Thoracic aorta (tissue), 2 donors: ENCODE measurements at regions not wholly inside any gene's neighbourhood (a gene's known extent, or its start where the extent isn't known, plus 50 kb on each side); places are given as distances from the start of the nearest gene placed in this dataset.

ENCODE experiments used
- ATAC-seq: fragments of 150-250 bp; one replicate; pipeline ENCODE4 v1.8.0; 2017; ENCODE audit warnings: low read depth; ENCODE audit not compliant: insufficient number of reproducible peaks, low FRiP score
- DNase-seq: peaks from one replicate; pipeline ENCODE4 v3.0.0-alpha.2; 2020; ENCODE audit warnings: low spot score
- H3K27ac ChIP-seq, 2 donors: fragments of 200-600 bp; sonication (generic); 1 replicate in 1 of 2; 2 replicates in 1 of 2; pipeline ENCODE4 v1.5.1; 2016; ENCODE audit warnings: mild to moderate bottlenecking in 2 of 2, moderate library complexity in 2 of 2
- H3K27me3 ChIP-seq: fragments of 200-600 bp; sonication (generic); replicated peaks from 2 replicates; pipeline ENCODE4 v1.6.0; 2016; ENCODE audit warnings: mild to moderate bottlenecking; ENCODE audit not compliant: insufficient read depth
- H3K36me3 ChIP-seq: fragments of 200-600 bp; sonication (generic); one replicate; pipeline ENCODE4 v1.5.1; 2016
- H3K4me1 ChIP-seq, 2 donors: fragments of 200-600 bp; sonication (generic); 1 replicate in 1 of 2; 2 replicates in 1 of 2; pipeline versions ENCODE4 v1.5.1 to v1.6.0; 2016; ENCODE audit warnings: low read depth in 2 of 2, mild to moderate bottlenecking in 1 of 2; ENCODE audit not compliant: control insufficient read depth in 1 of 2
- H3K4me3 ChIP-seq: fragments of 200-600 bp; sonication (generic); 2 replicates; pipeline ENCODE4 v1.5.1; 2016; ENCODE audit warnings: mild to moderate bottlenecking
- H3K9me3 ChIP-seq: fragments of 200-600 bp; sonication (generic); 2 replicates; pipeline ENCODE4 v1.5.1; 2016
- TF ChIP-seq, protein P1 (sequence below): fragments of 200-600 bp; sonication (generic); IDR thresholded peaks from one replicate; pipeline ENCODE4 v1.5.1; 2019; ENCODE audit warnings: antibody characterized with exemption

DNA sequence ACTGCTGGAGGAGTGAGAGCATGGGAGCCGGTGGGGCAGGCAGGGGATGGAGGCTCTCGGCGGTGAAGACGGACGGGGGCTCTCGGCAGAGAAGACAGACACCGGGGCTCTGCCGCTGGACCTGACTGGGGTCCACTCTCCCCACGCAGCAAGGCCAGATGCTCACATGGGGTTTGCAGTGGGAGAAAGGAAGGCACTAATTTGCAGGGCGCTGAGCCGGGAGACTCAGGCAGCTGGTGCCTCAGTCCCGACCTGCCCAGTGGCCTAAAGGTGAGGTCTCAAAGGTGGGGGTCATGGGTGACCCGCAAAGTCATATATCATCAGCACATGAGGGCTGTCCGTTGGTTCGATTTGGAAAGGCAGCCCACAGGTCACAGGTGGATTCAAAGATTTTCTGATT, 187.3 kb downstream of the ERMARD start:
- no peak for DNase-seq
- TF ChIP-seq, protein P1, sequence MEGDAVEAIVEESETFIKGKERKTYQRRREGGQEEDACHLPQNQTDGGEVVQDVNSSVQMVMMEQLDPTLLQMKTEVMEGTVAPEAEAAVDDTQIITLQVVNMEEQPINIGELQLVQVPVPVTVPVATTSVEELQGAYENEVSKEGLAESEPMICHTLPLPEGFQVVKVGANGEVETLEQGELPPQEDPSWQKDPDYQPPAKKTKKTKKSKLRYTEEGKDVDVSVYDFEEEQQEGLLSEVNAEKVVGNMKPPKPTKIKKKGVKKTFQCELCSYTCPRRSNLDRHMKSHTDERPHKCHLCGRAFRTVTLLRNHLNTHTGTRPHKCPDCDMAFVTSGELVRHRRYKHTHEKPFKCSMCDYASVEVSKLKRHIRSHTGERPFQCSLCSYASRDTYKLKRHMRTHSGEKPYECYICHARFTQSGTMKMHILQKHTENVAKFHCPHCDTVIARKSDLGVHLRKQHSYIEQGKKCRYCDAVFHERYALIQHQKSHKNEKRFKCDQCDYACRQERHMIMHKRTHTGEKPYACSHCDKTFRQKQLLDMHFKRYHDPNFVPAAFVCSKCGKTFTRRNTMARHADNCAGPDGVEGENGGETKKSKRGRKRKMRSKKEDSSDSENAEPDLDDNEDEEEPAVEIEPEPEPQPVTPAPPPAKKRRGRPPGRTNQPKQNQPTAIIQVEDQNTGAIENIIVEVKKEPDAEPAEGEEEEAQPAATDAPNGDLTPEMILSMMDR = no peak

DNA sequence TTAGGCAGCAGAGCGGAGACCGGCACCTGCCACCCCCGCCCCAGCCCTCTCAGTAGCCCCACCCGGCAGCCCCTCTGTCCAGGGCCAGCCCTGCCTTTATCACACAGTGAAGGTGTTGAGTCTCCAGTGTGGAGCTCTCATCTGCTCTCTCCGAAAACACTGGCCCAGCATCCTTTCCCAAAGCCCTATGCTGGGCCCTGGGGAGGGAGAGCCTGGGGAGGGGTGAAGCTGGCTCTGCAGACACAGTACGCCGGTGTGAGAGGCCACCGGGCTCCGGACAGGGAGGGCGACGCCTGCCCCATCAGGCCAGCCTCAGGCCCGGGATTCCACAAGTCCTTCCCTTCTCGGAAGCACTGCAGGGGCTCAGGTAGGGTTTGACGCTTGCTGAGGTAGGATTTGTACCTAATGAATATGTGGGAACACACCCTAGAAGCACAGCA, 186.9 kb downstream of the ERMARD start:
- H3K27ac ChIP-seq = no peak overlapping the region
- no peaks in the 10 kb centered on the region for H3K36me3 ChIP-seq
- H3K9me3 ChIP-seq = no peaks in the 10 kb centered on the region
- TF ChIP-seq, protein P1 = no peak
- H3K4me1 ChIP-seq = peaks cover 12 to 19% of the 10 kb centered on the region in 2 donors
- ATAC-seq = no peak
- DNase-seq = no peak
- H3K27me3 ChIP-seq = no peaks in the 10 kb centered on the region
- H3K4me3 ChIP-seq = no peak overlapping the region

More for the DNA sequence above, 187.3 kb downstream of the ERMARD start:
- no peak for ATAC-seq
- Histone ChIP-seq H3K27ac (no peak overlapping the region), H3K4me3 (no peak overlapping the region), H3K27me3 (no peaks in the 10 kb centered on the region), H3K4me1 (peaks cover 8 to 14% of the 10 kb centered on the region in 2 donors), H3K9me3 (peaks cover 3% of the 10 kb centered on the region), H3K36me3 (no peaks in the 10 kb centered on the region)

DNA sequence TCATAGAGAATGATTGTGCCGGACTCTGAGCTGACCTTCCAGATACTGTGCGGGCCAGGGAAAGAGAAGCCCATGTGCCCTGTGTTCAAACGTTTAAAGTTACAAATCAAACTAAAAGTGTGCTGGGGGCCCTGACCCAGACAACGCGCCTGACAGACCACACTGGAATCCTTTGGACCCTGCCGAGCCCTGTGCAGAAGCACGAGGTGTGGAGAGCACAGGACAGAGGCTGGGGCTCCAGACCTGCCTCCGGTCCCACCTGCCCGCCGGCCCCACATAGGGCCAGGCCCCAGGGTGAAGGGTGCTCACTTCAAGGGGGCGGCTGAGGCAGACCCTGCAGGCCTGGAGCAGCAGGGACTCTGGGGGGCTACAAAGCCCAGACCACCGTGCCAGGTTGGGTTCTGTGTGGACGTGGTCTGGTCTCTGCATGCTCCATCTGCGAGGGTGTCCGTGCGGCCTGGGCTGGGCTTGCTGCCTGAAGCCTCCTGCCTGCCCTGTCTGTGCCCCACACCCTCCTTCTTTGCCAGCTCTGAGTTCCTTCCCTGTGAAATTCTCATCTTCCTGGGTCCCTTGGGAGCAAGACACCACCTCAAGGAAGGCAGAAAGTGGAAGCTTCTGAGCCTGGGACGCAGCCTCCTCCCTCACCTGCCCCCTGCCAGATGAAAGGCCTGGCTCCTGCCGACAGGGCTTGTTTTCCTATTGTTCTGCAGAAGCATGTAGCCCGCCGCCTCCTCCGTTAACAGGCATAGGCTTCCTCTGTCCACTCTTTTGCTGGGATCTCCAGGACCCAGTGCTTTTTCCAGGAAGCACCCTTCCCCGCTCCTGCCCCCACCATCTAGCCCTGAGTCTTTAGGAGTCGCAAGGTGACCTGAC, 186.2 kb downstream of the ERMARD start:
- no peak for DNase-seq
- H3K36me3 ChIP-seq = no peaks in the 10 kb centered on the region
- H3K9me3 ChIP-seq = no peaks in the 10 kb centered on the region
- H3K4me3 ChIP-seq = no peak overlapping the region
- TF ChIP-seq, protein P1 = no peak
- ATAC-seq = no peak
- H3K27me3 ChIP-seq = no peaks in the 10 kb centered on the region
- H3K4me1 ChIP-seq = peaks cover 15 to 25% of the 10 kb centered on the region in 2 donors
- H3K27ac ChIP-seq = no peak overlapping the region

DNA sequence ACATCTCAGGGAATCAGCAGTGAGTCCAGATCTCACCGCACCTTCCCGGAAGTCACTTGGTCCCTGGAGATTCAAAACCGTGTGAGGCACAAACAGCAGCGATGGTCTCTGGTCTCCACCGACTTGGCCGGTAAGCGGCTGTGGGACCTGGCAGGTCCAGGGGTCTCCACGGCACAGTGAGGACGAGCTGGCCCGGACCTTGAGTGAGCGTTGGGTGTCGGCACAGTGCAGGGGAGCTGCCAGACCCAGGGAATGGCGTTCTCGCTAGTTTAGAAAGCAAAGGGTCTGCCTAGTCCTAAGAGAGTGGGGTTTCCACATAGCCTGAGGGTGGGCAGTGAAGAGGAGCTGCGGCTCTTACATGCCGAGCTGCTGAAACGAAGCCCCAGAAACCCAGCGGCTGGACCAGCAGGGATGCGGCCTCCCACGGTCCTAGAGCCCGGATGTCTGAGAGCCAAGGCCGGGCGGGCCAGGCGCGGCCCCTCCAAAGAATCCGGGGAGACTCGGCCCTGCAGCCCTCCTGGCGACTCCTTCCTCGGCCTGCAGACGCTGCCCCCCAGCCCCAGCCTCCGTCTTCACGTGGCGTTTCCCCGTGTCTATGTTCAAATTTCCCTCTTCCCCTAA, 185.0 kb downstream of the ERMARD start:
- ATAC-seq (no peak), DNase-seq (no peak)
- Histone ChIP-seq H3K9me3 (no peaks in the 10 kb centered on the region), H3K36me3 (no peaks in the 10 kb centered on the region), H3K4me3 (no peak overlapping the region), H3K4me1 (peaks cover 15 to 27% of the 10 kb centered on the region in 2 donors), H3K27me3 (no peaks in the 10 kb centered on the region), H3K27ac (no peak overlapping the region)
- TF ChIP-seq, protein P1 = no peak

DNA sequence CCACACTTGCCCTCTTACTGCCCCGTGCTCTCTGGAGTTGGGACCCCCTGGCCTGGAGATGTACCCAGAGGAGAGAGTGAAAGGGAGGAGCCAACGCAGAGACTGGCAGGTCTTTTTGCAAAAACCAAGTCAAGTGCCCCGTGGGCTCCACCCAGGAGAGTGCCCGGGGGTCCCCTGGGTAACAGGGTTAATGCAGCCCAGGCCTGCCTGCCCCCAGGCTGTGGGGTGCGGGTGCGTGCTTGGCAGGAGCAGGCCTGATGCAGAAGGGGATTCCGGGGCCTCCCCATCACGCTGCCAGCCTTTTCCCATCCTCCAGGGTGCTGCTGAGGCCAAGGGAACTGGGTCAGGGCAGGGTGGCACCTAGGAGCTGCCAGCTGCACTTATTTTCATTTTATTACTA, 184.4 kb downstream of the ERMARD start:
- no peak overlapping the region for H3K27ac ChIP-seq
- no peak for DNase-seq
- no peaks in the 10 kb centered on the region for H3K27me3 ChIP-seq

More for the DNA sequence above, 184.4 kb downstream of the ERMARD start:
- ATAC-seq = no peak
- H3K9me3 ChIP-seq = no peaks in the 10 kb centered on the region
- peaks cover 15 to 27% of the 10 kb centered on the region in 2 donors for H3K4me1 ChIP-seq
- H3K36me3 ChIP-seq = no peaks in the 10 kb centered on the region
- TF ChIP-seq, protein P1 = no peak
- H3K4me3 ChIP-seq = no peak overlapping the region
